ENCODE measurements at regions not wholly inside any gene's neighbourhood (a gene's known extent, or its start where the extent isn't known, plus 50 kb on each side); places are given as distances from the start of the nearest gene placed in this dataset.
A peak's percentile ranks its signal among the peaks of the same experiment; 100 is the strongest.
"Not testable (repeated sequence)": the region's sequence is repeated elsewhere in the genome, so short reads cannot be mapped to it uniquely, and the experiment has no call there.

- no peaks in the 10 kb centered on the region for H4K20me1 ChIP-seq (ENCODE audit: insufficient read depth, low read length)
- H3K36me3 ChIP-seq (ENCODE audit: insufficient read depth, low read length) = no peaks in the 10 kb centered on the region
- POLR2A ChIA-PET = no interaction called here
- H3K4me3 ChIP-seq (ENCODE audit: low read depth, low read length, poor library complexity, severe bottlenecking) = no peak overlapping the region
- no peaks in the 10 kb centered on the region for H3K79me2 ChIP-seq (ENCODE audit: insufficient read depth, low read depth, low read length)
- H3K4me2 ChIP-seq (ENCODE audit: low read length) = no peak overlapping the region
- CTCF ChIA-PET (ENCODE audit: unreplicated experiment) = no interaction called here
- no TSS peak for BruUV-seq (replicated peaks)
- DNase-seq (ENCODE audit: low spot score) = peak; percentile 35
- no peak overlapping the region for H3K27ac ChIP-seq (ENCODE audit: low read depth, low read length, poor library complexity, severe bottlenecking)
- TF ChIP-seq EZH2phosphoT487 (IDR thresholded peaks at IDR 0.05; ENCODE audit: borderline replicate concordance, low read depth, low read length) (no peak), CTCF (conservative IDR thresholded peaks at IDR 0.05; ENCODE audit: low read length) (peak; percentile 86)
- intact Hi-C loops (cut with micrococcal nuclease; ENCODE audit: unreplicated experiment) = loop anchor here (1.0 kb wide), 1 partner anchor 36 kb away; no protein-coding TSS in a partner anchor
- H3K4me1 ChIP-seq (ENCODE audit: insufficient read depth, low read length, poor library complexity, severe bottlenecking) = no peaks in the 10 kb centered on the region
- H2AFZ ChIP-seq (ENCODE audit: low read length) = no peak overlapping the region
- no peaks in the 10 kb centered on the region for H3K9me2 ChIP-seq (ENCODE audit: insufficient read depth, low read length)
- H3K9me3 ChIP-seq (ENCODE audit: low read length) = no peaks in the 10 kb centered on the region
Measured at GRCh38 chr1:239987103-239987745, 104.5 kb upstream of the FMN2 start.

GRCh38 chr1:239989990-239990389, 101.7 kb upstream of the FMN2 start:
- Histone ChIP-seq H3K4me3 (ENCODE audit: low read depth, low read length, poor library complexity, severe bottlenecking) (no peak overlapping the region), H3K27ac (ENCODE audit: low read depth, low read length, poor library complexity, severe bottlenecking) (no peak overlapping the region), H4K20me1 (ENCODE audit: insufficient read depth, low read length) (no peaks in the 10 kb centered on the region), H3K79me2 (ENCODE audit: insufficient read depth, low read depth, low read length) (no peaks in the 10 kb centered on the region), H3K4me1 (ENCODE audit: insufficient read depth, low read length, poor library complexity, severe bottlenecking) (no peaks in the 10 kb centered on the region), H3K4me2 (ENCODE audit: low read length) (no peak overlapping the region), H3K9me2 (ENCODE audit: insufficient read depth, low read length) (no peaks in the 10 kb centered on the region), H3K9me3 (ENCODE audit: low read length) (no peaks in the 10 kb centered on the region), H2AFZ (ENCODE audit: low read length) (no peak overlapping the region), H3K36me3 (ENCODE audit: insufficient read depth, low read length) (no peaks in the 10 kb centered on the region)
- BruUV-seq (replicated peaks) = no TSS peak
- CTCF ChIA-PET (ENCODE audit: unreplicated experiment) = no interaction called here
- POLR2A ChIA-PET = no interaction called here
- DNase-seq (ENCODE audit: low spot score) = no peak
- intact Hi-C loops (cut with micrococcal nuclease; ENCODE audit: unreplicated experiment) = no loop called here
- no peak for TF ChIP-seq CTCF (conservative IDR thresholded peaks at IDR 0.05; ENCODE audit: low read length)
- TF ChIP-seq EZH2phosphoT487 (IDR thresholded peaks at IDR 0.05; ENCODE audit: borderline replicate concordance, low read depth, low read length) = no peak

GRCh38 chr1:239992566-239992965, 99.1 kb upstream of the FMN2 start:
- intact Hi-C loops (cut with micrococcal nuclease; ENCODE audit: unreplicated experiment); H3K27ac ChIP-seq (ENCODE audit: low read depth, low read length, poor library complexity, severe bottlenecking); H3K4me1 ChIP-seq (ENCODE audit: insufficient read depth, low read length, poor library complexity, severe bottlenecking); BruUV-seq (replicated peaks); H3K9me3 ChIP-seq (ENCODE audit: low read length); CTCF ChIA-PET (ENCODE audit: unreplicated experiment); POLR2A ChIA-PET; H3K4me3 ChIP-seq (ENCODE audit: low read depth, low read length, poor library complexity, severe bottlenecking); H2AFZ ChIP-seq (ENCODE audit: low read length); DNase-seq (ENCODE audit: low spot score); H3K79me2 ChIP-seq (ENCODE audit: insufficient read depth, low read depth, low read length); H3K36me3 ChIP-seq (ENCODE audit: insufficient read depth, low read length); H4K20me1 ChIP-seq (ENCODE audit: insufficient read depth, low read length); H3K4me2 ChIP-seq (ENCODE audit: low read length); H3K9me2 ChIP-seq (ENCODE audit: insufficient read depth, low read length): not testable (repeated sequence)

Measured in OCI-LY7 (cell line).